ENCODE measurements at regions not wholly inside any gene's neighbourhood (a gene's known extent, or its start where the extent isn't known, plus 50 kb on each side); places are given as distances from the start of the nearest gene placed in this dataset.

GRCh38 chrX:3219667-3220066 lies 126.8 kb downstream of the MXRA5 start (continued):
- no peak for TF ChIP-seq ETS1 (IDR thresholded peaks at IDR 0.05)

GRCh38 chrX:3219231-3219630 lies 127.2 kb downstream of the MXRA5 start:
- no peaks in the 10 kb centered on the region for H3K27me3 Mint-ChIP-seq (ENCODE audit: insufficient read depth, low read depth, poor library complexity)
- ATAC-seq (no peak), DNase-seq (ENCODE audit: low spot score) (no peak)
- Histone ChIP-seq H3K4me1 (ENCODE audit: insufficient read depth) (no peaks in the 10 kb centered on the region), H3K79me2 (replicated peaks; ENCODE audit: insufficient read depth) (no peaks in the 10 kb centered on the region), H3F3A (replicated peaks; ENCODE audit: low read depth) (no peaks in the 10 kb centered on the region), H3K4me3 (no peak overlapping the region), H4K20me1 (replicated peaks; ENCODE audit: insufficient read depth) (no peaks in the 10 kb centered on the region), H3K27ac (ENCODE audit: low read depth) (no peak overlapping the region), H3K9me2 (ENCODE audit: insufficient read depth) (no peaks in the 10 kb centered on the region), H3K4me2 (no peak overlapping the region), H2AFZ (no peak overlapping the region), H3K27me3 (ENCODE audit: insufficient read depth) (no peaks in the 10 kb centered on the region), H3K36me3 (ENCODE audit: insufficient read depth) (no peaks in the 10 kb centered on the region)
- H3K4me1 Mint-ChIP-seq: no peaks in the 10 kb centered on the region
- no peaks in the 10 kb centered on the region for H3K36me3 Mint-ChIP-seq (ENCODE audit: low read depth)
- H3K27ac Mint-ChIP-seq: no peak overlapping the region
- TF ChIP-seq NANOG (IDR thresholded peaks at IDR 0.05; ENCODE audit: borderline replicate concordance): no peak
- TF ChIP-seq ETS1 (IDR thresholded peaks at IDR 0.05): no peak
- TF ChIP-seq STAT1 (IDR thresholded peaks at IDR 0.05; ENCODE audit: unreplicated experiment): no peak
- TF ChIP-seq POLR2AphosphoS5 (IDR thresholded peaks at IDR 0.05; ENCODE audit: low read depth): no peak
- TF ChIP-seq ZNF114 (CRISPR knock-in tag; IDR thresholded peaks at IDR 0.05): no peak
- no peak for TF ChIP-seq CTCF (conservative IDR thresholded peaks at IDR 0.05; ENCODE audit: low read depth in 2 of 2)
- no peak for TF ChIP-seq EZH2 (IDR thresholded peaks at IDR 0.05; ENCODE audit: low read depth, unreplicated experiment)
- no peak for TF ChIP-seq ZNF331 (CRISPR knock-in tag; IDR thresholded peaks at IDR 0.05; ENCODE audit: low read depth)
- no peak for TF ChIP-seq ZNF462 (CRISPR knock-in tag; IDR thresholded peaks at IDR 0.05)
- TF ChIP-seq CREB1 (CRISPR knock-in tag; IDR thresholded peaks at IDR 0.05; ENCODE audit: low read depth): no peak
- no peak for TF ChIP-seq JUNB (IDR thresholded peaks at IDR 0.05; ENCODE audit: unreplicated experiment)
- no peak for TF ChIP-seq EZH2phosphoT487 (IDR thresholded peaks at IDR 0.05; ENCODE audit: unreplicated experiment)
- H3K4me3 Mint-ChIP-seq: no peak overlapping the region
- H3K9me3 Mint-ChIP-seq: no peaks in the 10 kb centered on the region
